ENCODE measurements at regions not wholly inside any gene's neighbourhood (a gene's known extent, or its start where the extent isn't known, plus 50 kb on each side); places are given as distances from the start of the nearest gene placed in this dataset.

DNA sequence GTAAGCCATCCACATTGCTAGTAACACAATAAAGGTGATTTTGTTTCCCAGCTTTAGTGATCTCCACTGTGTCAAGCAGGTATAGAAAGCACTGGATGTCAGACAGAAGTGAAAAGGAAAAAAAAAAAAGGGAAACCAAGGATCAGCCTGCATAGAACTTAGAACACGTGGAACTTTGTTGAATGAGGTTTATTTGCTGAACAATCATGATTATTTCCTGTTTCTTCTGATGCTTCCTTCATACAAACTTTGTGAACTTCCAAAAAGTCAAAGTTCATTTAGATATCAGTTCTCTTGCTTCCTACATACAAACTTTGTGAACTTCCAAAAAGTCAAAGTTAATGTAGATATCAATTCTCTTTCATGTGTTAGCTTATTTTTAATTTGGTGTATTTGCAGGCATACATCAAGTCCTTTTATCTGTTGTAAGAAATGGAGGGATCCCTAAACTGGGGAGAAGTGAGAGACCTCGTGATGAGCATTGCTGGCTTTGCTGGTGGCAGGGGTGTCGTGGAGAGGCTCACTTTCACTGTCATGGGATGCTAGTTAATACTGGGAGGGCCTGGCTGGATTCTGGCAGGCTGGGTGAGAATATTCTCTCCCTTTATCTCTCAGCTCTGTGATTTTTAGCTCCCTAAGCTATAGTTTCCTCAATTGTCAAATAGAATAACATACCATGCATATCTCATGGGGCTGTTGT, 298.4 kb downstream of the INHBA start:
- TF ChIP-seq EP300 (IDR thresholded peaks at IDR 0.05) (no peak), POLR2A (IDR thresholded peaks at IDR 0.05; ENCODE audit: low read depth) (no peak), POLR2AphosphoS5 (IDR thresholded peaks at IDR 0.05) (no peak)
- TF ChIP-seq, protein P1, sequence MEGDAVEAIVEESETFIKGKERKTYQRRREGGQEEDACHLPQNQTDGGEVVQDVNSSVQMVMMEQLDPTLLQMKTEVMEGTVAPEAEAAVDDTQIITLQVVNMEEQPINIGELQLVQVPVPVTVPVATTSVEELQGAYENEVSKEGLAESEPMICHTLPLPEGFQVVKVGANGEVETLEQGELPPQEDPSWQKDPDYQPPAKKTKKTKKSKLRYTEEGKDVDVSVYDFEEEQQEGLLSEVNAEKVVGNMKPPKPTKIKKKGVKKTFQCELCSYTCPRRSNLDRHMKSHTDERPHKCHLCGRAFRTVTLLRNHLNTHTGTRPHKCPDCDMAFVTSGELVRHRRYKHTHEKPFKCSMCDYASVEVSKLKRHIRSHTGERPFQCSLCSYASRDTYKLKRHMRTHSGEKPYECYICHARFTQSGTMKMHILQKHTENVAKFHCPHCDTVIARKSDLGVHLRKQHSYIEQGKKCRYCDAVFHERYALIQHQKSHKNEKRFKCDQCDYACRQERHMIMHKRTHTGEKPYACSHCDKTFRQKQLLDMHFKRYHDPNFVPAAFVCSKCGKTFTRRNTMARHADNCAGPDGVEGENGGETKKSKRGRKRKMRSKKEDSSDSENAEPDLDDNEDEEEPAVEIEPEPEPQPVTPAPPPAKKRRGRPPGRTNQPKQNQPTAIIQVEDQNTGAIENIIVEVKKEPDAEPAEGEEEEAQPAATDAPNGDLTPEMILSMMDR (IDR thresholded peaks at IDR 0.05), result no peak
